Pancreas (tissue), 10 donors: ENCODE measurements at regions not wholly inside any gene's neighbourhood (a gene's known extent, or its start where the extent isn't known, plus 50 kb on each side); places are given as distances from the start of the nearest gene placed in this dataset.
A peak's percentile ranks its signal among the peaks of the same experiment; 100 is the strongest.

Experiments
- ATAC-seq, 4 donors: fragments of 200-7000 bp; cut with Tn5 transposase; one replicate each; pipeline versions ENCODE4 v1.8.0 to v1.9.1; 2020; ENCODE audit warnings: mild to moderate bottlenecking in 4 of 4, moderate library complexity in 4 of 4
- DNase-seq, 6 donors: peaks; one replicate each; pipeline ENCODE4 v3.0.0-alpha.2; 2020
- FAIRE-seq: peaks from 2 replicates; lab custom pipeline; 2012; peaks lifted over from hg19 to GRCh38; lab: Jason Lieb, UNC
- H3K27ac ChIP-seq, 4 donors: fragments of 200-600 bp; sonication (generic); 1 replicate in 3 of 4; 2 replicates in 1 of 4; pipeline versions ENCODE4 v1.5.0 to v1.8.0; 2020
- H3K27me3 ChIP-seq, 4 donors: fragments of 200-600 bp; one replicate each; pipeline ENCODE4 v1.8.0; 2021
- H3K36me3 ChIP-seq, 3 donors: fragments of 200-600 bp; sonication (generic) in 1 of 3; one replicate each; pipeline versions ENCODE4 v1.5.0 to v1.8.0; 2020 to 2021
- H3K4me1 ChIP-seq, 3 donors: fragments of 200-600 bp; one replicate each; pipeline ENCODE4 v1.8.0; 2021
- H3K4me3 ChIP-seq, 4 donors: fragments of 200-600 bp; sonication (generic) in 2 of 4; one replicate each; pipeline versions ENCODE4 v1.5.0 to v1.8.0; 2020 to 2021
- H3K9me3 ChIP-seq, 4 donors: fragments of 200-600 bp; one replicate each; pipeline ENCODE4 v1.8.0; 2021
- CTCF ChIP-seq, 4 donors: fragments of 200-600 bp; sonication (generic) in 3 of 4; IDR thresholded peaks; one replicate each; pipeline versions ENCODE4 v1.5.0 to v1.8.0; 2021; ENCODE audit warnings: antibody characterized with exemption in 4 of 4
- WGBS, 2 donors: extraction: QIAGEN DNeasy Blood & Tissue Kit; methylation state at CpG; one replicate each; pipeline ENCODE4 v1.1.7; 2013; 5-methylcytosine and 5-hydroxymethylcytosine counted together
- intact Hi-C, 3 donors: fragments of 100-400 bp; cut with DNase I; formaldehyde crosslinking; loops; one replicate each; pipeline versions ENCODE4 v1.11.1 to v1.14.2; 2022
- donor health status: healthy with polysubstance abuse.
- donor health status: DM: no; HTN: no; CAD: no; lungs with moderate emphysema.
- donor health status: DM: no; HTN: no; CAD: no.
- donor health status: control.
- donor health status: control.
- donor health status: Bipolar disorder and iron deficiency.
- donor health status: DM: yes; HTN: yes; CAD: no.
- donor health status: DM: no; HTN: no; CAD: no.
- donor health status: DM: no; HTN: no; CAD: no.
- donor health status: DM: yes; HTN: yes; CAD: no.

GRCh38 chr5:27388755-27389154 lies 350.4 kb upstream of the CDH9 start:
- no peaks in the 10 kb centered on the region for H3K27me3 ChIP-seq
- H3K36me3 ChIP-seq = no peaks in the 10 kb centered on the region
- no peak overlapping the region for H3K4me3 ChIP-seq
- DNase-seq (no peak), ATAC-seq (peak; percentile 32 to 85 (median 64)), FAIRE-seq (no peak)
- peak overlapping the region in 2 of 4 donors; percentile 2 to 51 for H3K27ac ChIP-seq
- TF ChIP-seq CTCF (IDR thresholded peaks at IDR 0.05) = no peak
- 7 to 12% methylated on average over 4 of the region's 4 CpGs for whole genome bisulfite sequencing, 2 donors
- no peaks in the 10 kb centered on the region for H3K4me1 ChIP-seq
- intact Hi-C loops = no loop called here
- H3K9me3 ChIP-seq = no peaks in the 10 kb centered on the region

DNA sequence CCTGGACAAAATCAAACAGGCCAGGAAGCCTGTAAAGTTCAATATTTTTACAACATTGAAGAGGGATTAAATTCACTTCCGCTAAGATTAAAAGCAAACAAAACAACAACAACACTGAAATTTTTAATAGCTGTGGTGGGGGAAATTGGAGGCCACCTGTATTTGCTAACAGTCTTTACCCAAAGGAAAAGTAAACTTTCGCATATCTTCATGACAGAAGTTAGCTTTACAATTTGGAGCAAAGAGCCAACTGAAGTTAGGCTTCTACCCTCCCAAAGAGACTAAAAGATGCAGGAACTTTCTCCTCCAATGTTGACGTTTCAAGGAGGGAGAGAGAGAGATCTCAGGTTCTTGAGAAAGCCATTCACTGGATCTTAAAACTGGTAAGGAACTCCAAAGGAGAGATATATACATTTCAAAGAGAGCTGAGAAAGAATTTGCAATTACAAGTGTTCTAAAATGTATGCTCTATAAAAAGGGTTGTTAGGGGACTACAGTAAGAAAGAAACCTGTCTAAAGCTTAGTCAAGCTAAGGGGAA lies 349.2 kb upstream of the CDH9 start:
- ATAC-seq (no peak), DNase-seq (no peak), FAIRE-seq (no peak)
- H3K9me3 ChIP-seq = no peaks in the 10 kb centered on the region
- no peak for TF ChIP-seq CTCF (IDR thresholded peaks at IDR 0.05)
- H3K4me3 ChIP-seq = no peak overlapping the region
- H3K27ac ChIP-seq = no peak overlapping the region
- no peaks in the 10 kb centered on the region for H3K27me3 ChIP-seq
- no peaks in the 10 kb centered on the region for H3K36me3 ChIP-seq
- intact Hi-C loops = no loop called here
- 41 to 46% methylated on average over 3 of the region's 3 CpGs for WGBS, 2 donors
- H3K4me1 ChIP-seq = no peaks in the 10 kb centered on the region

DNA sequence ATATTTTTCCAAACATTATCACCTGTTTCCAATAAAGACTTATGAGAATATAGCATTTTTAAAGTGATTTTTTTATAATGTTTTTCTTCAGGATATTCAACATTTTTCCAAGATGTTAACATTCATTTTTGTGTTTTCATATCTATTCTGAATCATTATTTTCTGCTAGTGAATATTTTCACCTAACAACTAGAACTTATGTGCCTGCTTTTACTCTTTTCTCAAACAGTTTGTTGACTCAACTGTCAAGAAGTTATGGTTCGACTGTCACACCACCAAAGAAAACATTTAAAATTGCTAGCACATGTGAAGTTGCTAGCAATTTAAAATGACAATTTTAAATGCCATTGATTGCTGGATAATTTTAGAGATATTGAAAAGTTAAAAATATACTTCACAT lies 343.3 kb upstream of the CDH9 start:
- Histone ChIP-seq H3K27ac (no peak overlapping the region), H3K36me3 (no peaks in the 10 kb centered on the region), H3K4me3 (no peak overlapping the region), H3K4me1 (no peaks in the 10 kb centered on the region), H3K27me3 (no peaks in the 10 kb centered on the region), H3K9me3 (no peaks in the 10 kb centered on the region)
- no peak for TF ChIP-seq CTCF (IDR thresholded peaks at IDR 0.05)
- DNase-seq (no peak), ATAC-seq (no peak), FAIRE-seq (no peak)
- WGBS, 2 donors = 48 to 65% methylated on average over 1 of the region's 1 CpG
- intact Hi-C loops = no loop called here

DNA sequence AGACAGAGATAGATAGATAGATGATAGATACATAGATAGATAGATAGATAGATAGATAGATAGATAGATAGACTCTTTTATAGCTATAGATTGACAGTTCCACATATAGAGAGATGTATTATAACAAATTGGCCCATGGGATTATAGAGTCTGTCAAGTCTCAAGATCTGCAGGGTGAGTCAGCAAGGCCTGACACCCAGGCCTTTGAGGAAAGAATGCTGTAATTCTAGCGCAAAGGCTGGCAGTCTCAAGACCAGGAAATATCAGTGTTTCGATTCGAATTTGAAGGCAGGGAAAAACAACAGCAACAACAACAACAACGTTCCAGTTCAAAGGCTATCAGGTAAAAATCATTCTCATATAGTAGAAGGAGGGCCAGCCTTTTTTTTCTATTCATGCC lies 339.2 kb upstream of the CDH9 start:
- H3K4me3 ChIP-seq = no peak overlapping the region
- DNase-seq (no peak), ATAC-seq (no peak), FAIRE-seq (no peak)
- no peak for TF ChIP-seq CTCF (IDR thresholded peaks at IDR 0.05)
- no peaks in the 10 kb centered on the region for H3K9me3 ChIP-seq
- H3K27me3 ChIP-seq = no peaks in the 10 kb centered on the region
- no peak overlapping the region for H3K27ac ChIP-seq
- intact Hi-C loops = no loop called here
- H3K4me1 ChIP-seq = no peaks in the 10 kb centered on the region
- no peaks in the 10 kb centered on the region for H3K36me3 ChIP-seq
- 55 to 70% methylated on average over 4 of the region's 4 CpGs for WGBS, 2 donors

DNA sequence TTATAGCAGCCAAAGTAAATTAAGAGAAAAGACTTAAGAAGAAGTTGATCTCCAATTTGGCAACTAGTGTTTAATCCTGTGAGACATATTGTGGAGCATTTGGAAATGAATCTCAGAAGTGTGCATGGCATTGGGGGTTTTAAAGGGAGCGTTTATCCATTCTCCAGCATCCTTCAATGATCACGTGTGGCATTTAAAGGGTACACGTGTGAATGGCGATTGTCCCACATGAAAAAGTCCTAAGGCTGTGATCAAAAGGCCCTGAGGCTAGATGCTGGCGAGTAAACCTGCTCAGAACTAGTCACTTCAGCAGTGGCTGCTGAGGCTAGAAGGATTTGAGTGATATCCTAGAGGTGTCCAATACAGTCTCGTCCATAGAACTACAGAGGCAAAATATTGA lies 315.6 kb upstream of the CDH9 start:
- intact Hi-C loops = no loop called here
- H3K4me1 ChIP-seq = no peaks in the 10 kb centered on the region
- FAIRE-seq (no peak), DNase-seq (no peak), ATAC-seq (no peak)
- no peaks in the 10 kb centered on the region for H3K27me3 ChIP-seq
- no peaks in the 10 kb centered on the region for H3K36me3 ChIP-seq
- no peak overlapping the region for H3K4me3 ChIP-seq
- 59 to 66% methylated on average over 6 of the region's 6 CpGs for WGBS, 2 donors
- H3K9me3 ChIP-seq = no peaks in the 10 kb centered on the region
- TF ChIP-seq CTCF (IDR thresholded peaks at IDR 0.05) = no peak
- no peak overlapping the region for H3K27ac ChIP-seq
